ENCODE measurements at regions not wholly inside any gene's neighbourhood (a gene's known extent, or its start where the extent isn't known, plus 50 kb on each side); places are given as distances from the start of the nearest gene placed in this dataset.

GRCh38 chr7:49613759-49614158, 159.7 kb upstream of the VWC2 start:
- TF ChIP-seq CTCF (IDR thresholded peaks at IDR 0.05 in 2 of 3, conservative IDR thresholded peaks at IDR 0.05 in 1 of 3; ENCODE audit: borderline replicate concordance in 1 of 3, insufficient read depth in 1 of 3, low read depth in 2 of 3, low read length in 2 of 3) (no peak), POLR2AphosphoS5 (IDR thresholded peaks at IDR 0.05; ENCODE audit: low read depth, low read length) (no peak), JUND (IDR thresholded peaks at IDR 0.05) (no peak), POLR2A (IDR thresholded peaks at IDR 0.05; ENCODE audit: borderline replicate concordance, extremely low read depth, insufficient read depth, insufficient read length) (no peak), EZH2 (IDR thresholded peaks at IDR 0.05) (no peak), SRF (IDR thresholded peaks at IDR 0.05; ENCODE audit: low read depth) (no peak), REST (IDR thresholded peaks at IDR 0.05; ENCODE audit: low read depth) (no peak), ZNF274 (IDR thresholded peaks at IDR 0.05; ENCODE audit: low read depth, low read length) (no peak), SP1 (IDR thresholded peaks at IDR 0.05; ENCODE audit: low read depth) (no peak)
- TF ChIP-seq, protein P1, sequence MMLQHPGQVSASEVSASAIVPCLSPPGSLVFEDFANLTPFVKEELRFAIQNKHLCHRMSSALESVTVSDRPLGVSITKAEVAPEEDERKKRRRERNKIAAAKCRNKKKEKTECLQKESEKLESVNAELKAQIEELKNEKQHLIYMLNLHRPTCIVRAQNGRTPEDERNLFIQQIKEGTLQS (IDR thresholded peaks at IDR 0.05): no peak
